CD4-positive, alpha-beta T cell treated with Interleukin-12 subunit alpha and Interleukin-12 subunit beta, for 1 hour (primary cell): ENCODE measurements at regions not wholly inside any gene's neighbourhood (a gene's known extent, or its start where the extent isn't known, plus 50 kb on each side); places are given as distances from the start of the nearest gene placed in this dataset.

Experiments
- DNase-seq: peaks from one replicate; pipeline ENCODE4 v3.0.0-alpha.2; 2020

- DNase-seq, result no peak
These were observed 542.7 kb downstream of the TNS3 start for GRCh38 chr7:47039089-47039648.

DNA sequence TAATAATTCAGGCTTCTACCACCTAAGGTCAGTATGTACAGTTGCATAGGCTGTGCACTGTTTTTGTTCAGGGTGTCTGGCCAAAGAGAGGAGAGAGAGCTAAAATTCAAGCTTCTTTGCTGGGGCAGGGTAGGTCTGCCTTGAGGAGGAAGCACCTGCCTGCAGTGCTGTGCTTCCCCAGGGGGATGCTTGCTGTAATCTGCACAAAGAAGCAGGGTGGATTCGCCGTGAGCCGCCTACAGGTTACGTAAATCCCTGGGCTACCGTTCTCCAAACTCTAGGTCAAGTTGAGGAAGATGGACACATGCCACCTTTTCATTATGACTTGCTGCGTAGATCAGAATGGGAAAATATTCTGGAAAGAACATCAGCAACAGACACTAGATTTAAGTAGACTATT, 543.3 kb downstream of the TNS3 start:
- no peak for DNase-seq

DNA sequence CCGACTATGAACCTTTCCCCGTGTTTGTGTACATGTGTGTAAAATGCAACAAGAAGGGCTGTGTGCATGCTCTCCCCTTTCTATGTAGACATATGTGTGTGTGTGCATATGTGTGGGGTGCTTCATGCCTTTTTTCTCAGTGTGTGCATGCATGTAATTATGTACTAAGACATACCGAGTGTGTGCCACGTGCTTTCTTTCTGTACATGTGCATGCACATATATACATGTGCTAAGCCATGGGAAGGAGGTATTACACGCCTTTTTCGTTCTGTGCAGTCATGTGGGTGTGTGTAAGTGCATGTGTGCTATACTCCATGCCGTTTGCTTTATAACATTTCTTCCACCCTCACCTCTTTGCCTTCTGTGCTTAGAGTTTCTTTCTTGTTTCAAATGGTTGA, 544.3 kb downstream of the TNS3 start:
- no peak for DNase-seq

DNA sequence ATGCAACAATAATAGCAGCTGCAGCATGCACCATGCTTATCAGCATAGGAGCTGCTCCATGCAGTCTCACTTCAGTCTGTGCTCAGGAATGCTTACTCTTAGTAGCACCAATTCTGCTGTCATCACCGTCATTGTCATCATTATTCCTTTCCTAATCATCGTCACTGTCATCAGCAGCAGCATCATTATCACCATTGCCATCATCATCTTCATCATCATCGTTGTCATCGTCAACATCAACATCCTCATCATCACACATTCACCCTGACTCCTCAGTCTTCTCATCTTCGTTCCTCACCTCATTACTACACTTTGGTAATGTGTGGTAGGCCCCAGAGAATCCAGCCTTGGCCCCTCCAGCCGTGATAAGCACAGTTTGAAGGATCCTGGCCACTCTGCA, 545.0 kb downstream of the TNS3 start:
- DNase-seq, result no peak

GRCh38 chr7:47035522-47035921, 546.4 kb downstream of the TNS3 start:
- no peak for DNase-seq

DNA sequence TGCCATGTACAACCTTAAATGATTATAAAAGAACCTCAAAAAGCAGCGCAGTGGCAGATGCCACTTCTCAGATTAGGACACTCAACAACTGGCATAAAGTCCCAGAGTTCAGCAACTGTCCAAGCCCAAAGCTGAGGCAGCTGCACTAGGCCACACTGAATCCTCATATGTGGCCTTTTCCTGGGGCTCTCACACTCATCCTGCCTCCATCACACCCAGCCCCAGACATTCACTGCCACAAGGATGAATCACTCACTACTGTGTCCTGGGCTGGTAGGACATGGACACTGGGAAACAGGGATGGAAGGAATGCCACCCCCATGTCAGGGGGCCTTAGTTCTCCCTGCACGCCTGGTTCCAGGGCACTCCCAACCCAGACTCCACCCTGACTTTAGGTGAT, 547.7 kb downstream of the TNS3 start:
- no peak for DNase-seq

DNA sequence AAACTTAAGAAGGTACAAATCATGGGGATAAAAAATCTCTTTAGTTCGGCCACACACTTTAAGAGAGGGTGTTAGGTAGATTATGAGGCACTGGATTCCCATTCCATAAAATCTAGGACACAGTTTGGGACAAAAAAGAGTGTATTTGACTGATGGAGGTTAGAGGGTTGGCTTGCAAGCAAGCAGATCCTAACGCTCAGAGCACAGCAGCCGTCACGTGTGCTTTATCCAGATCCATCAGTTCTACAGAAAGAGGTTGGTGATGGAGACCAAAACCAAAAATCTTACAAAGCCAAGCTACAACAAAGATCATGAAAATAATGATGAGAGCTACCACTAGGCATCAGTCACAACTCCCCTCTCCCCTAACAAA, 549.4 kb downstream of the TNS3 start:
- DNase-seq, result no peak

DNA sequence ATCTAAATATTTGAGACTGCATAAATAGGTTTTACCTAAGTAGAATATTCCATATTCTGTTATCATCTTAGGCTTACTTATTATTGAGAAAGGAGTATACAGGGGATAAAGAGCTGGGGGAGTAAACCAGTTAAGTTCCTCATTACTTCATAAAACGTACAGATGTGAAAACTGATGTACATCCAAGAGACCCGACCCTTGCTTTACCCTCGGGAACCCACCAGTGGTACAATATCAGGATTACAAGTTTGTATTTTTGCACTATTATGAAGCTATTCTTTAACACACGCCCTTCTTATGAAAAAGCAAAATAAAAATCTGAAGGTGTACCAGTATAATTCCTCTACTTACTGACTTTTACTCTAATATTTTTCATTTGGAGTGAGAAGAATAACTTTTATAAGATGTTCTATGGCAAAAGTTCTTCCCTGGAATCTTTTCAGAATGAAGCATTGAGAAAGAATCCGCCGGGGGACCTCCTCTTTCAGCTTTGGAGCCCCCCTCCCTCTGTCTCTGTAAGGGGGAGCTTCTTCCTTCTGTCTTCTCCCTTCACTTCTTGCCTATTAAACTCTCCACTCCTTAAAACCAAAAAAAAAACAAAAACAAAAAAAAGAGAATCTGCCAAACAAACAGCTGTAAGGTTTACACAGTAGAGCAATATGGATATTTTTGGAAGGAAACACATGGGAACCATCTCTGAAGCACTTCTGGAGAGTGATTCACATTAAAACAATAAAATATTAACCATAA, 550.0 kb downstream of the TNS3 start:
- DNase-seq, result no peak

DNA sequence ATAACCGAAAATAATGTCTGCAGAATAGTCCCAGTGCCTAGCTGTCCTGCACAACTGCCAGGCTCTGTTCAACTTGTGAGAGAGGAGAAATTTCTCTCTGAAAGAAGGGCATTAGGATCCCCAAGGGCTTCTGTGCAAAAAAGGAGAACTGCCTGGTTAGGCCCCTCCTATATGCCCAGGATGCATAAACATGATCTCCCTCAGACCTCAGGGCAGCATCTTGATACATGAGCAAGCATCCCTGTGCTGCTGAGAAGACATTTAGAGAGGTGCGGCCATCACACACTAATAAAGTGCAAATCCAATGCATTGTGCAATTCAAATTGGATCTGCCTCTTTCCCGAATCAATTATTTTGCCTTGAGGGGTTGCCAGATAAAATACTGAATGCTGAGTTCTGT, 553.6 kb downstream of the TNS3 start:
- no peak for DNase-seq

DNA sequence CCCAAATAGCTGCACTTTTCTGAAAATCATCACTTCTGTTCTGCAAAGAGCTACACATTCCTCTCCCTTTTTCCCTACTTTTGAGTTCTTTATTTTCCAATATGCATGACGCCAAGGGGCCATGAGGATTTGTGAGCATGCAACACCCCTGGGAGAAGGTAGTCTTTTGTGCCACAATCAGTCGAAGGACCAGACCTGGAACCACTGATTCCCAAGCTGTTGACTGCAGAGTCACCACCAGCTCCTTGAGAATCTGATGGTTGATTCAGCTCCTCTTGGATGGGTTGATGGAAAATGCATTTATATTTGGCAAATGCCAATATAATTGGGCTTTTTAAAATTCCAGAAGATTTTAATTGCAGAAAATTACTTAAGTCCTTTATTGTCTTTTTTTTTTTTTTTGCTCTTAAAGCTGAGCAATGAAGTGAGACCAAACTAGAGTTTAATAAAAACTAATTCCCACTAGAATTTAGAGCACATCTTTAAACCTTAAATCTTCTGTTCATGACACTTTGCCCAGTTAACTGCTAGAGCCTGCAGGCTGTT, 554.1 kb downstream of the TNS3 start:
- no peak for DNase-seq

DNA sequence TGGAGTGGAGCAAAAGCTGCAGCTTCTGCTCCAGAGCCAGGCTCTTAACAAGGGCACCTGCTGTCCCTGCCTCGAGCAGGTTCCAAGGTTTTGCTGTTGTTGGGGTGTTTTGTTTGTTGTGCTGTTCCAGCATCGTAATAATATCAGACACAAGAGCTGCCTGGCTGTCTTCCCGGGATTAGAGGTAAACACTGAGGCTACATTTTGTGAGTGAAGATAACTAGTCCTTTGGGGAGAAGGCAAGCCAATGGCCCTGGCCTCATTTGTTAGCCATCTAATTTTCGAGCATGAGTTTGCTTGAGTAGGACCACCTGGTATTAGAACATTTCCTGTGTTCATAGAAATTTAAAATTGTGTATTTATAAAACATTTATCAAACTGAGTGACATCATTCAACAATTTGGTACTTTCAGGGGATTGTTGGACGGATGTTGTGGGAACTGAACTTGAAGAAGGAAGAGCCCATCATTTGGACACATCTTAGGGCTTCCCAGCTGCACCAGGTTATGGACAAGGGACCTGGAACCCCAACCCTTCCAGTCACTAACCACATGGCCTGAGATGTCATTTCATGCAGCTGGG, 555.0 kb downstream of the TNS3 start:
- no peak for DNase-seq

GRCh38 chr7:47024991-47025390, 556.9 kb downstream of the TNS3 start:
- no peak for DNase-seq

DNA sequence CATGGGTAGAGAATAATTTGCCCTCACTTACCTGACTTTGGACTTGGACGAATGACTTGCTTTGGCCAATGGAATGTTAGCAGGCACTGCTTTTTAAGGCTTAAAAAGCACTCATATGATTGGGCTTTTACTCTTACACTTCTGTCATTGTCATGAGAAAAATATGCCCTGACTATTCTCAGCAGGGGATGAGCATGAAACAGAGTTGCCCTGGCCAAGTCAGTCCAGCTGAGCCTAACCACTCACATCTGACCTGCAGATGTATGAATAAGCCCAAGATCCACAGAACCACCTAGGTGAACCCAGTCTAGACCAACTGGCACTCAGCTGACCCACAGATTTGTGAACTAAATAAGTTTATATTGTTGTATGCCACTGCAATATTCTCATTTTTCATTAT, 573.5 kb downstream of the TNS3 start:
- no peak for DNase-seq

DNA sequence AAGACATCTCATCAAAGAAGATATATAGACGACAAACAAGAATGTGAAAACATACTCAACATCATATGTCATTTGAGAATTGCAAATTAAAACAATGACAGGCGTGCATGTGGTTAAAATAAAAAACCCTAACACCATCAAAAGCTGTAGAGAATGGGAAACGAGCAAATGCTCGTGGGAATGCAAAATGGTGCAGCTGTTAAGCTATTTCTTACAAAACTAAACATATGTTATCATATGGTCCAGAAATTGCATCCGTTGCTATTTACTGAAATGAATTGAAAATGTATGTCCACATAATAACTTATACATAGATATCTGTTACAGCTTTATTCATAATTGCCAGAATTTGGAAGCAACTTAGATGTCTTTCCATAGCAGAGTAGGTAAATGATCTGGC, 574.4 kb downstream of the TNS3 start:
- DNase-seq, result no peak

DNA sequence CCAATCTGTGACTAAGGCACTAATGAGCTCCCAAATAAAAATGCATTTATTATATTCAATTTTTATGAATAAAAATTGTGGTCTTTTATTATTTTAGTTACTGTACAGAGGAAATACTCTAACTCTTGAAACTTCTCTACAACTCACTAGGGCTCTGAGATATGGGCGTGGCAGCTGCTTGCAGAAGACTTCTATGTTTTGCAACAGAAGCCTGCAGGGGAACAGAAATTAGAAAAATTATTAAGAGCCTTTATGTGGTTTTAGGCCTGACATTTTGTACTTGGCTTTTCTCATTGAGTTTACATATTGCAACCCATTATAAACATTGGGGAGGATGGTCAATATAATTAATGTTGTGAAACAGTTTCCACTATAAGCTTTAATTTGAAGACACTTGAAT, 581.4 kb downstream of the TNS3 start:
- DNase-seq, result no peak

- DNase-seq, result no peak
These were observed 582.0 kb downstream of the TNS3 start for GRCh38 chr7:46999866-47000265.

GRCh38 chr7:46996972-46997371, 584.9 kb downstream of the TNS3 start:
- no peak for DNase-seq

- DNase-seq, result no peak
These were observed 588.5 kb downstream of the TNS3 start for GRCh38 chr7:46993396-46993795.

DNA sequence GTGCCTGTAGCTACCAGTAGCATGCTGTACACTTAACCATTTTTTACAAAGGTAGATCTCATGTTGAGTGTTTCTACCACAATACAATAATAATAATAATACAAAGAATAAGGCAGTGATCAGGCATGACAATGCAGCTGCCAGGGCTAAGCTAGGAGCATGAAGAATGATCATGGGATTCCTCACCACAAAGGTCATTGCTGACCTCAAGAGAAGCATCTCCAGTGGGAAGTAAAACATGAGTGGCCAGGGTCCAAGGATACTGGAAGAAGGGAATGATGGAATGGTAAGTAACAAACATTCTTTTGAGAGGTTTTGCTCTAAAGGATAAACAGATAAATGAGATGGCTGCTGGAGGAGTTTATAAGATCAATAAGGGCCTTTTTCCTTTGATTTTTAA, 591.1 kb downstream of the TNS3 start:
- DNase-seq, result no peak

DNA sequence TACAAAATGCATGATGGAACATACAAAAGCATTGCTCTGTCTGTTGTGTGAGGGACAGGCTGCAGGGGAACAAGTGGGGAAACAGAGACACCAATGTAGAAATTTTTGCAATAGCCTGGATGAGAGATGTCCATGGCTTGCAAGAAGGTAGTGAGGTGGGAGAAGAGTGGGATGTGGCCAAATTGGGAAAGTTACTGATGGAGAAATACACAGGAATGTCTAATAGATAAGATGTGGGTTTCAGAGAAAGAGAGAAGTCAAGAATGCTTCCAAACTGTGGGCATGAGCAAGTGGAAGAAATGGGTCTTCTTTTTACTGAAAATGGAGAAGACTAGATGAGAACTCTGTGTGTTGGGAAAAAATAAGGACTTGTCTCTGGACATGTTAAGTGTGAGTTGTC, 592.7 kb downstream of the TNS3 start:
- no peak for DNase-seq

DNA sequence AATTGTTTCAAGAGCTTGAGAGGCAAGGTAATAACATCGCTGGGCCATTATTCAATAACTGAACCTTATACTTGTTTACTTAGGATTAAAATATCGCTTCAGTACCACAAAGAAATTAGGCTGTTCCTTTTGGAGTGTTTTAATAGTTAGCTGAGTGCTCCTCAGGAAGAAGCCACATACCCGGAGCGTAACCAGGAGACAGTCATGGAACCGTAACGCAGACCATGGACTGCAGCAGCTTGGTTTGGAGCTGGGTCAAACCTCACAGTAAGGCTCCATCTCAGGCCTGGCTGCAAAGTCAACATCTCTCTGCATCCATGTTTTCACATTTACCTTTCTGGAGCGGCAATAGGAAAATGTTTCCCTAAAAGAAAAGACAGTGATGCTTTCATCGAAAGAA, 599.0 kb downstream of the TNS3 start:
- no peak for DNase-seq

- no peak for DNase-seq
These were observed 602.5 kb downstream of the TNS3 start for GRCh38 chr7:46979439-46979838.

- DNase-seq, result no peak
These were observed 606.4 kb downstream of the TNS3 start for GRCh38 chr7:46975493-46975892.

GRCh38 chr7:46972205-46972604, 609.7 kb downstream of the TNS3 start:
- no peak for DNase-seq

- no peak for DNase-seq
These were observed 611.4 kb downstream of the TNS3 start for GRCh38 chr7:46970476-46970875.
